OCI-LY3 (cell line): ENCODE measurements at regions not wholly inside any gene's neighbourhood (a gene's known extent, or its start where the extent isn't known, plus 50 kb on each side); places are given as distances from the start of the nearest gene placed in this dataset.

Source experiments
- CTCF ChIP-seq: fragments of 200-600, 300-600 bp; sonication (generic); IDR thresholded peaks from 2 replicates; pipeline ENCODE4 v1.5.1; 2014; ENCODE audit warnings: antibody characterized with exemption, low read length, low read depth
- EZH2phosphoT487 ChIP-seq: fragments of 200-600 bp; shearing (Covaris generic); IDR thresholded peaks from 2 replicates; pipeline ENCODE4 v1.6.1; 2018; ENCODE audit warnings: antibody characterized with exemption, mixed run types, low read depth

GRCh38 chr4:174010547-174010946 lies 272.9 kb downstream of the FBXO8 start:
- TF ChIP-seq CTCF (no peak), EZH2phosphoT487 (no peak)
